SK-N-SH (cell line): ENCODE measurements at regions not wholly inside any gene's neighbourhood (a gene's known extent, or its start where the extent isn't known, plus 50 kb on each side); places are given as distances from the start of the nearest gene placed in this dataset.

Experiments
- CTCF ChIA-PET: fragments of 300-600, 350-600 bp; formaldehyde crosslinking; extraction: SDS; loops from one replicate; lab custom pipeline; 2021; lab: Yijun Ruan, JAX
- POLR2A ChIA-PET: fragments of 350-600 bp; sonication (Branson Sonifier 250); formaldehyde crosslinking; extraction: SDS; loops from one replicate; lab custom pipeline; 2020; ENCODE audit warnings: antibody characterized with exemption, inconsistent platforms; lab: Yijun Ruan, JAX
- DNase-seq: peaks from one replicate; pipeline ENCODE4 v3.0.0; 2012
- H2AFZ ChIP-seq: fragments of 200-600 bp; sonication (generic); 2 replicates; pipeline ENCODE4 v1.8.1; 2016; ENCODE audit warnings: antibody characterized with exemption, mild to moderate bottlenecking, low read depth
- H3F3A ChIP-seq: fragments of 200-600 bp; sonication (generic); replicated peaks from 2 replicates; pipeline ENCODE3; 2016; ENCODE audit warnings: antibody characterized with exemption, mild to moderate bottlenecking; ENCODE audit not compliant: insufficient read depth
- H3K27ac ChIP-seq, 2 experiments: fragments of 200-500 bp in 1 of 2; fragments of 200-600 bp in 1 of 2; sonication (Bioruptor generic) in 1 of 2; sonication (generic), shearing (Covaris generic) in 1 of 2; 2 replicates each; pipeline versions ENCODE4 v1.5.1 to v1.6.1; 2014 to 2016; ENCODE audit warnings: low read depth in 2 of 2, inconsistent platforms in 1 of 2, low read length in 1 of 2, mild to moderate bottlenecking in 1 of 2, mixed read lengths in 1 of 2
- H3K27me3 ChIP-seq: fragments of 200-600 bp; sonication (generic), shearing (Covaris generic); 2 replicates; pipeline ENCODE4 v1.6.1; 2016; ENCODE audit warnings: mixed run types; ENCODE audit not compliant: insufficient read depth
- H3K36me3 ChIP-seq, 2 experiments: fragments of 200-500 bp in 1 of 2; fragments of 200-600 bp in 1 of 2; sonication (Bioruptor generic) in 1 of 2; sonication (generic) in 1 of 2; replicated peaks in 1 of 2; 2 replicates each; pipeline versions ENCODE3 to v1.5.1; 2014 to 2016; ENCODE audit warnings: low read length in 1 of 2, mild to moderate bottlenecking in 1 of 2; ENCODE audit not compliant: insufficient read depth in 2 of 2, control insufficient read depth in 1 of 2
- H3K4me1 ChIP-seq, 2 experiments: fragments of 200-500 bp in 1 of 2; fragments of 200-600 bp in 1 of 2; sonication (Bioruptor generic) in 1 of 2; sonication (generic), shearing (Covaris generic) in 1 of 2; 2 replicates each; pipeline versions ENCODE4 v1.5.1 to v1.6.1; 2014 to 2016; ENCODE audit warnings: low read depth in 1 of 2, low read length in 1 of 2, mixed run types in 1 of 2; ENCODE audit not compliant: insufficient read depth in 2 of 2, control insufficient read depth in 1 of 2
- H3K4me2 ChIP-seq: fragments of 200-600 bp; sonication (generic), shearing (Covaris generic); 2 replicates; pipeline ENCODE4 v1.6.1; 2017; ENCODE audit warnings: mixed run types
- H3K4me3 ChIP-seq, 2 experiments: fragments of 200-500 bp in 1 of 2; fragments of 200-600 bp in 1 of 2; sonication (Bioruptor generic) in 1 of 2; sonication (generic), shearing (Covaris generic) in 1 of 2; 2 replicates each; pipeline versions ENCODE4 v1.5.1 to v1.8.1; 2014 to 2016; ENCODE audit warnings: low read depth in 2 of 2, inconsistent platforms in 1 of 2, low read length in 1 of 2, mild to moderate bottlenecking in 1 of 2, mixed read lengths in 1 of 2, moderate library complexity in 1 of 2
- H3K79me2 ChIP-seq: fragments of 200-600 bp; sonication (generic); 2 replicates; pipeline ENCODE4 v1.8.1; 2017; ENCODE audit warnings: mild to moderate bottlenecking; ENCODE audit not compliant: insufficient read depth
- H3K9ac ChIP-seq: fragments of 200-600 bp; sonication (generic); 2 replicates; pipeline ENCODE4 v1.6.1; 2017; ENCODE audit warnings: mixed run types
- H3K9me2 ChIP-seq: fragments of 200-600 bp; sonication (generic); 2 replicates; pipeline ENCODE4 v1.6.1; 2017; ENCODE audit warnings: mixed run types
- H3K9me3 ChIP-seq: fragments of 200-600 bp; sonication (generic); 2 replicates; pipeline ENCODE4 v1.6.1; 2017; ENCODE audit warnings: mixed run types, mild to moderate bottlenecking, moderate library complexity
- H4K20me1 ChIP-seq: fragments of 200-600 bp; sonication (generic); 2 replicates; pipeline ENCODE4 v1.6.1; 2017; ENCODE audit warnings: mild to moderate bottlenecking, mixed run types; ENCODE audit not compliant: insufficient read depth
- CHD2 ChIP-seq: fragments of 150-350 bp; IDR thresholded peaks from 2 replicates; pipeline ENCODE4 v1.6.1; 2018; ENCODE audit warnings: low read length; ENCODE audit not compliant: partially characterized antibody
- FOXM1 ChIP-seq: IDR thresholded peaks from 2 replicates; pipeline ENCODE4 v1.4.0; 2012; ENCODE audit warnings: low read depth, mild to moderate bottlenecking
- GABPA ChIP-seq: IDR thresholded peaks from 2 replicates; pipeline ENCODE4 v1.4.0; 2012; ENCODE audit warnings: low read depth, mild to moderate bottlenecking
- JUND ChIP-seq: IDR thresholded peaks from 2 replicates; pipeline ENCODE4 v1.4.0; 2012
- MXI1 ChIP-seq: IDR thresholded peaks from 2 replicates; pipeline ENCODE4 v1.6.1; 2012; ENCODE audit warnings: mild to moderate bottlenecking, low read depth, low read length, improper control_type of control experiment
- RAD21 ChIP-seq: IDR thresholded peaks from 2 replicates; pipeline ENCODE4 v1.6.1; 2012; ENCODE audit warnings: mild to moderate bottlenecking, low read length
- RCOR1 ChIP-seq: fragments of 150-350 bp; IDR thresholded peaks from 2 replicates; pipeline ENCODE4 v1.6.1; 2017; ENCODE audit warnings: antibody characterized with exemption, low read length
- RFX5 ChIP-seq: IDR thresholded peaks from 2 replicates; pipeline ENCODE4 v1.6.1; 2012; ENCODE audit warnings: mild to moderate bottlenecking, improper control_type of control experiment, low read length
- RXRA ChIP-seq: IDR thresholded peaks from 2 replicates; pipeline ENCODE4 v1.4.0; 2012; ENCODE audit warnings: low read depth, mild to moderate bottlenecking, borderline replicate concordance
- SIN3A ChIP-seq: IDR thresholded peaks from 2 replicates; pipeline ENCODE4 v1.6.1; 2012; ENCODE audit warnings: low read depth, mild to moderate bottlenecking, low read length, moderate library complexity, borderline replicate concordance
- TCF12 ChIP-seq: IDR thresholded peaks from 2 replicates; pipeline ENCODE4 v1.4.0; 2012
- TEAD4 ChIP-seq: IDR thresholded peaks from 2 replicates; pipeline ENCODE4 v1.4.0; 2012; ENCODE audit warnings: mild to moderate bottlenecking, borderline replicate concordance; ENCODE audit not compliant: insufficient read depth
- USF2 ChIP-seq: fragments of 150-350 bp; IDR thresholded peaks from 2 replicates; pipeline ENCODE4 v1.6.1; 2017; ENCODE audit warnings: antibody characterized with exemption, low read length, low read depth, borderline replicate concordance
- YY1 ChIP-seq: IDR thresholded peaks from 2 replicates; pipeline ENCODE4 v1.4.0; 2012; ENCODE audit warnings: low read depth, mild to moderate bottlenecking
- WGBS: methylation state at CpG from one replicate; pipeline ENCODE4 v1.1.6; 2017; ENCODE audit warnings: low lambda C conversion rate; 5-methylcytosine and 5-hydroxymethylcytosine counted together
- TF ChIP-seq, protein P1 (sequence below): IDR thresholded peaks from 2 replicates; pipeline ENCODE4 v1.6.1; 2012; ENCODE audit warnings: mild to moderate bottlenecking, low read depth, low read length, moderate library complexity
- TF ChIP-seq, protein P2 (sequence below): fragments of 200-600 bp; sonication (generic); IDR thresholded peaks from 2 replicates; pipeline ENCODE4 v1.6.1; 2017; ENCODE audit warnings: antibody characterized with exemption, mild to moderate bottlenecking, moderate library complexity

- 93% methylated on average over 2 of the region's 2 CpGs for WGBS
- POLR2A ChIA-PET = no interaction called here
- DNase-seq = no peak
Measured at GRCh38 chr13:80033951-80034350, 307.0 kb downstream of the SPRY2 start.

DNA sequence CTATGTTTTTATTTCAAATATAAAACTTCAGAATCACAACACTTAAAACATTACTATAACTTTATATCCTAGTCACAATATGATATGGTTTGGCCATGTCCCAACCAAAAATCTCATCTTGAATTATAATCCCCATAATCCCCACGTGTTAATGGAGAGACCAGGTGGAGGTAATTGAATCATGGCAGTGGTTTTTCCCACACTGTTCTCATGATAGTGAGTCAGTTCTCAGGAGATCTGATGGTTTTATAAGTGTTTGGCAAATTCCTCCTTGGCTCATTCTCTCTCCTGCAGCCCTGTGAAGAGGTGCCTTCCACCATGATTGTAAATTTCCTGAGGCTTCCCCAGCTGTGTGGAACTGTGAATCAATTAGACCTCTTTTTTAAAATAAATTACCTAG lies 307.6 kb downstream of the SPRY2 start:
- Histone ChIP-seq H3K9ac (no peak overlapping the region), H3K27ac (no peak overlapping the region), H3K9me3 (no peaks in the 10 kb centered on the region), H3K79me2 (no peaks in the 10 kb centered on the region), H3F3A (peaks cover 8% of the 10 kb centered on the region), H3K27me3 (no peaks in the 10 kb centered on the region), H3K4me1 (peaks cover 6 to 14% of the 10 kb centered on the region in 2 experiments), H3K4me3 (no peak overlapping the region), H3K4me2 (no peak overlapping the region), H3K36me3 (no peaks in the 10 kb centered on the region), H2AFZ (no peak overlapping the region), H3K9me2 (no peaks in the 10 kb centered on the region), H4K20me1 (no peaks in the 10 kb centered on the region)
- no peak for DNase-seq
- 40% methylated on average over 1 of the region's 1 CpG for WGBS
- POLR2A ChIA-PET = no interaction called here
- TF ChIP-seq GABPA = no peak
- TF ChIP-seq, protein P1, sequence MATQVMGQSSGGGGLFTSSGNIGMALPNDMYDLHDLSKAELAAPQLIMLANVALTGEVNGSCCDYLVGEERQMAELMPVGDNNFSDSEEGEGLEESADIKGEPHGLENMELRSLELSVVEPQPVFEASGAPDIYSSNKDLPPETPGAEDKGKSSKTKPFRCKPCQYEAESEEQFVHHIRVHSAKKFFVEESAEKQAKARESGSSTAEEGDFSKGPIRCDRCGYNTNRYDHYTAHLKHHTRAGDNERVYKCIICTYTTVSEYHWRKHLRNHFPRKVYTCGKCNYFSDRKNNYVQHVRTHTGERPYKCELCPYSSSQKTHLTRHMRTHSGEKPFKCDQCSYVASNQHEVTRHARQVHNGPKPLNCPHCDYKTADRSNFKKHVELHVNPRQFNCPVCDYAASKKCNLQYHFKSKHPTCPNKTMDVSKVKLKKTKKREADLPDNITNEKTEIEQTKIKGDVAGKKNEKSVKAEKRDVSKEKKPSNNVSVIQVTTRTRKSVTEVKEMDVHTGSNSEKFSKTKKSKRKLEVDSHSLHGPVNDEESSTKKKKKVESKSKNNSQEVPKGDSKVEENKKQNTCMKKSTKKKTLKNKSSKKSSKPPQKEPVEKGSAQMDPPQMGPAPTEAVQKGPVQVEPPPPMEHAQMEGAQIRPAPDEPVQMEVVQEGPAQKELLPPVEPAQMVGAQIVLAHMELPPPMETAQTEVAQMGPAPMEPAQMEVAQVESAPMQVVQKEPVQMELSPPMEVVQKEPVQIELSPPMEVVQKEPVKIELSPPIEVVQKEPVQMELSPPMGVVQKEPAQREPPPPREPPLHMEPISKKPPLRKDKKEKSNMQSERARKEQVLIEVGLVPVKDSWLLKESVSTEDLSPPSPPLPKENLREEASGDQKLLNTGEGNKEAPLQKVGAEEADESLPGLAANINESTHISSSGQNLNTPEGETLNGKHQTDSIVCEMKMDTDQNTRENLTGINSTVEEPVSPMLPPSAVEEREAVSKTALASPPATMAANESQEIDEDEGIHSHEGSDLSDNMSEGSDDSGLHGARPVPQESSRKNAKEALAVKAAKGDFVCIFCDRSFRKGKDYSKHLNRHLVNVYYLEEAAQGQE = no peak
- no peak for TF ChIP-seq TCF12
- no peak for TF ChIP-seq RFX5
- no peak for TF ChIP-seq RXRA
- no peak for TF ChIP-seq RAD21
- TF ChIP-seq MXI1 = no peak
- no peak for TF ChIP-seq TEAD4
- TF ChIP-seq SIN3A = no peak
- no peak for TF ChIP-seq JUND
- CTCF ChIA-PET = interaction anchor here (1.2 kb wide), 1 partner anchor 10 kb away, joined by 3 read pairs; no protein-coding TSS in a partner anchor

More at GRCh38 chr13:80033951-80034350, 307.0 kb downstream of the SPRY2 start:
- H3K9me3 ChIP-seq = no peaks in the 10 kb centered on the region
- CTCF ChIA-PET = interaction anchor here (1.2 kb wide), 1 partner anchor 9 kb away, joined by 3 read pairs; no protein-coding TSS in a partner anchor
- no peaks in the 10 kb centered on the region for H3K79me2 ChIP-seq
- H4K20me1 ChIP-seq = no peaks in the 10 kb centered on the region
- no peak overlapping the region for H3K4me3 ChIP-seq
- no peaks in the 10 kb centered on the region for H3K9me2 ChIP-seq
- no peak overlapping the region for H3K27ac ChIP-seq
- no peak for TF ChIP-seq RXRA
- no peak for TF ChIP-seq TCF12
- no peak for TF ChIP-seq FOXM1
- TF ChIP-seq USF2 = no peak
- no peak for TF ChIP-seq TEAD4
- TF ChIP-seq, protein P2, sequence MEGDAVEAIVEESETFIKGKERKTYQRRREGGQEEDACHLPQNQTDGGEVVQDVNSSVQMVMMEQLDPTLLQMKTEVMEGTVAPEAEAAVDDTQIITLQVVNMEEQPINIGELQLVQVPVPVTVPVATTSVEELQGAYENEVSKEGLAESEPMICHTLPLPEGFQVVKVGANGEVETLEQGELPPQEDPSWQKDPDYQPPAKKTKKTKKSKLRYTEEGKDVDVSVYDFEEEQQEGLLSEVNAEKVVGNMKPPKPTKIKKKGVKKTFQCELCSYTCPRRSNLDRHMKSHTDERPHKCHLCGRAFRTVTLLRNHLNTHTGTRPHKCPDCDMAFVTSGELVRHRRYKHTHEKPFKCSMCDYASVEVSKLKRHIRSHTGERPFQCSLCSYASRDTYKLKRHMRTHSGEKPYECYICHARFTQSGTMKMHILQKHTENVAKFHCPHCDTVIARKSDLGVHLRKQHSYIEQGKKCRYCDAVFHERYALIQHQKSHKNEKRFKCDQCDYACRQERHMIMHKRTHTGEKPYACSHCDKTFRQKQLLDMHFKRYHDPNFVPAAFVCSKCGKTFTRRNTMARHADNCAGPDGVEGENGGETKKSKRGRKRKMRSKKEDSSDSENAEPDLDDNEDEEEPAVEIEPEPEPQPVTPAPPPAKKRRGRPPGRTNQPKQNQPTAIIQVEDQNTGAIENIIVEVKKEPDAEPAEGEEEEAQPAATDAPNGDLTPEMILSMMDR = no peak
- no peak for TF ChIP-seq RCOR1
- TF ChIP-seq YY1 = no peak
- no peak for TF ChIP-seq RFX5
- no peak for TF ChIP-seq CHD2
- H3K36me3 ChIP-seq = no peaks in the 10 kb centered on the region
- peaks cover 8% of the 10 kb centered on the region for H3F3A ChIP-seq
- H3K9ac ChIP-seq = no peak overlapping the region
- H3K4me2 ChIP-seq = no peak overlapping the region
- H3K27me3 ChIP-seq = no peaks in the 10 kb centered on the region
- H2AFZ ChIP-seq = no peak overlapping the region
- H3K4me1 ChIP-seq = peaks cover 6 to 17% of the 10 kb centered on the region in 2 experiments
